Parathyroid adenoma (tissue), 2 donors: ENCODE measurements at regions not wholly inside any gene's neighbourhood (a gene's known extent, or its start where the extent isn't known, plus 50 kb on each side); places are given as distances from the start of the nearest gene placed in this dataset.

Source experiments
- H2AFZ ChIP-seq: fragments of 300-600 bp; sonication (generic); one replicate; pipeline ENCODE4 v1.7.0; 2017; ENCODE audit warnings: antibody characterized with exemption, mild to moderate bottlenecking
- H3K27ac ChIP-seq: fragments of 300-600 bp; sonication (generic); one replicate; pipeline ENCODE4 v1.7.0; 2017
- H3K27me3 ChIP-seq: fragments of 300-600 bp; sonication (generic); one replicate; pipeline ENCODE4 v1.7.0; 2017; ENCODE audit warnings: low read length; ENCODE audit not compliant: control insufficient read depth, insufficient read depth
- H3K36me3 ChIP-seq: fragments of 300-600 bp; sonication (generic); one replicate; pipeline ENCODE4 v1.7.0; 2017; ENCODE audit warnings: low read length; ENCODE audit not compliant: control insufficient read depth, insufficient read depth
- H3K4me1 ChIP-seq: fragments of 300-600 bp; sonication (generic); one replicate; pipeline ENCODE4 v1.7.0; 2017; ENCODE audit warnings: control low read depth
- H3K4me2 ChIP-seq: fragments of 300-600 bp; sonication (generic); one replicate; pipeline ENCODE4 v1.7.0; 2017; ENCODE audit warnings: low read length
- H3K4me3 ChIP-seq: fragments of 300-600 bp; sonication (generic); one replicate; pipeline ENCODE4 v1.7.0; 2017; ENCODE audit warnings: low read depth, low read length
- H3K79me2 ChIP-seq: fragments of 300-600 bp; sonication (generic); one replicate; pipeline ENCODE4 v1.7.0; 2017; ENCODE audit warnings: control low read depth
- H3K9ac ChIP-seq: fragments of 300-600 bp; sonication (generic); one replicate; pipeline ENCODE4 v1.7.0; 2017; ENCODE audit warnings: mild to moderate bottlenecking
- H3K9me3 ChIP-seq: fragments of 300-600 bp; sonication (generic); one replicate; pipeline ENCODE4 v1.7.0; 2017; ENCODE audit warnings: low read length; ENCODE audit not compliant: control insufficient read depth
- CTCF ChIP-seq: fragments of 300-600 bp; sonication (generic); IDR thresholded peaks from one replicate; pipeline ENCODE4 v1.7.0; 2017; ENCODE audit warnings: antibody characterized with exemption, mild to moderate bottlenecking
- donor health status: primary hyperparathyroidism.

- Histone ChIP-seq H2AFZ (no peak overlapping the region), H3K27me3 (no peaks in the 10 kb centered on the region), H3K36me3 (no peaks in the 10 kb centered on the region), H3K79me2 (no peaks in the 10 kb centered on the region), H3K4me1 (no peaks in the 10 kb centered on the region), H3K4me2 (no peak overlapping the region), H3K4me3 (no peak overlapping the region), H3K9ac (no peak overlapping the region), H3K27ac (no peak overlapping the region), H3K9me3 (no peaks in the 10 kb centered on the region)
- no peak for TF ChIP-seq CTCF
Measured at GRCh38 chr22:49630448-49630946, 197.2 kb downstream of the BRD1 start.

GRCh38 chr22:49629586-49630447, 197.9 kb downstream of the BRD1 start:
- Histone ChIP-seq H3K27me3 (no peaks in the 10 kb centered on the region), H3K9ac (no peak overlapping the region), H2AFZ (no peak overlapping the region), H3K4me3 (no peak overlapping the region), H3K4me1 (no peaks in the 10 kb centered on the region), H3K4me2 (no peak overlapping the region), H3K79me2 (no peaks in the 10 kb centered on the region), H3K9me3 (no peaks in the 10 kb centered on the region), H3K27ac (no peak overlapping the region), H3K36me3 (no peaks in the 10 kb centered on the region)
- TF ChIP-seq CTCF, result no peak

GRCh38 chr22:49629261-49629570, 198.5 kb downstream of the BRD1 start:
- Histone ChIP-seq H3K4me1 (no peaks in the 10 kb centered on the region), H3K79me2 (no peaks in the 10 kb centered on the region), H3K4me3 (no peak overlapping the region), H3K4me2 (no peak overlapping the region), H3K27me3 (no peaks in the 10 kb centered on the region), H3K27ac (no peak overlapping the region), H3K36me3 (no peaks in the 10 kb centered on the region), H3K9ac (no peak overlapping the region), H2AFZ (no peak overlapping the region), H3K9me3 (no peaks in the 10 kb centered on the region)
- no peak for TF ChIP-seq CTCF

GRCh38 chr22:49628391-49629260, 199.0 kb downstream of the BRD1 start:
- H3K4me1 ChIP-seq, result no peaks in the 10 kb centered on the region
- H3K27me3 ChIP-seq, result no peaks in the 10 kb centered on the region
- H3K9ac ChIP-seq, result no peak overlapping the region
- no peak overlapping the region for H3K4me3 ChIP-seq
- no peak overlapping the region for H3K27ac ChIP-seq
- no peaks in the 10 kb centered on the region for H3K79me2 ChIP-seq
- H3K36me3 ChIP-seq, result no peaks in the 10 kb centered on the region
- no peak overlapping the region for H3K4me2 ChIP-seq
- H2AFZ ChIP-seq, result no peak overlapping the region
- no peaks in the 10 kb centered on the region for H3K9me3 ChIP-seq
- no peak for TF ChIP-seq CTCF
